ENCODE measurements at regions not wholly inside any gene's neighbourhood (a gene's known extent, or its start where the extent isn't known, plus 50 kb on each side); places are given as distances from the start of the nearest gene placed in this dataset.

GRCh38 chr5:29853711-29854220, 1339.7 kb upstream of the CDH6 start:
- DNase-seq (ENCODE audit: low read depth): no peak

- no peak for DNase-seq (ENCODE audit: low read depth)
Measured at GRCh38 chr5:29852329-29852728, 1341.2 kb upstream of the CDH6 start.

GRCh38 chr5:29845206-29845605, 1348.3 kb upstream of the CDH6 start:
- DNase-seq (ENCODE audit: low read depth): no peak

- DNase-seq (ENCODE audit: low read depth): no peak
Measured at GRCh38 chr5:29833394-29833793, 1360.1 kb upstream of the CDH6 start.

- no peak for DNase-seq (ENCODE audit: low read depth)
Measured at GRCh38 chr5:29822521-29822920, 1371.0 kb upstream of the CDH6 start.

- DNase-seq (ENCODE audit: low read depth): no peak
Measured at GRCh38 chr5:29811914-29812679, 1381.4 kb upstream of the CDH6 start.

GRCh38 chr5:29805804-29806203, 1387.7 kb upstream of the CDH6 start:
- no peak for DNase-seq (ENCODE audit: low read depth)

GRCh38 chr5:29800752-29801151, 1392.7 kb upstream of the CDH6 start:
- DNase-seq (ENCODE audit: low read depth): no peak

- DNase-seq (ENCODE audit: low read depth): no peak
Measured at GRCh38 chr5:29796013-29796412, 1397.5 kb upstream of the CDH6 start.

- DNase-seq (ENCODE audit: low read depth): no peak
Measured at GRCh38 chr5:29795096-29795652, 1398.3 kb upstream of the CDH6 start.

- DNase-seq (ENCODE audit: low read depth): no peak
Measured at GRCh38 chr5:29794141-29794787, 1399.2 kb upstream of the CDH6 start.

- DNase-seq (ENCODE audit: low read depth): no peak
Measured at GRCh38 chr5:29790281-29790680, 1403.2 kb upstream of the CDH6 start.

GRCh38 chr5:29780401-29780800, 1413.1 kb upstream of the CDH6 start:
- no peak for DNase-seq (ENCODE audit: low read depth)

GRCh38 chr5:29779141-29779540, 1414.3 kb upstream of the CDH6 start:
- no peak for DNase-seq (ENCODE audit: low read depth)

- no peak for DNase-seq (ENCODE audit: low read depth)
Measured at GRCh38 chr5:29777373-29777772, 1416.1 kb upstream of the CDH6 start.

GRCh38 chr5:29770936-29771335, 1422.5 kb upstream of the CDH6 start:
- DNase-seq (ENCODE audit: low read depth): no peak

GRCh38 chr5:29769474-29769873, 1424.0 kb upstream of the CDH6 start:
- DNase-seq (ENCODE audit: low read depth): no peak

GRCh38 chr5:29758986-29759421, 1434.5 kb upstream of the CDH6 start:
- DNase-seq (ENCODE audit: low read depth): no peak

GRCh38 chr5:29750453-29750852, 1443.0 kb upstream of the CDH6 start:
- no peak for DNase-seq (ENCODE audit: low read depth)

- DNase-seq (ENCODE audit: low read depth): no peak
Measured at GRCh38 chr5:29744618-29745017, 1448.9 kb upstream of the CDH6 start.

- no peak for DNase-seq (ENCODE audit: low read depth)
Measured at GRCh38 chr5:29720954-29721353, 1472.5 kb upstream of the CDH6 start.

GRCh38 chr5:29719171-29719570, 1474.3 kb upstream of the CDH6 start:
- no peak for DNase-seq (ENCODE audit: low read depth)

GRCh38 chr5:29715167-29715566, 1478.3 kb upstream of the CDH6 start:
- no peak for DNase-seq (ENCODE audit: low read depth)
